ENCODE measurements at regions not wholly inside any gene's neighbourhood (a gene's known extent, or its start where the extent isn't known, plus 50 kb on each side); places are given as distances from the start of the nearest gene placed in this dataset.

DNA sequence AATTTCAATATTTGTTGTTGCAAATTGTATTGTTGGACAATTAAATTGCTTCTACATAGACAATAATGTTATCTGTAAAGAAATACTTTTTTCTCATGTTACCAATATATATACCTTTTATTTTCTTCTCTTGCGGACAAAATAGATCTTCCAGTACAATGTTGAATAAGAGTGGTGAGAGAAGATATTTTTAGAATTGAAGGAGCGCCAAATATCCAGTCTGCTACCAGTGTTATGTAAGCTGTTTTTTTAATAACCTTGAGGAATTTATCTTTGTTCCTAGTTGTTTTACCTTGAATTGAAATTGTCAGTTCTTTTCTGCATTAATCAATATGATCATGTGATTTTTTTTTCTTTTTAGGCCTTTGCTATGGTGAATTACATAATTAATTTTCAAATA lies 1702.5 kb upstream of the RAG2 start:
- H3K79me2 ChIP-seq (ENCODE audit: control insufficient read depth, insufficient read depth, low read length), result no peaks in the 10 kb centered on the region
- no TSS peak for BruUV-seq (replicated peaks)
- FAIRE-seq (no peak), ATAC-seq (no peak), DNase-seq (ENCODE audit: low read depth, low spot score) (no peak)
- H3K27ac ChIP-seq (ENCODE audit: control insufficient read depth, insufficient read depth), result no peak overlapping the region
- H2AFZ ChIP-seq (ENCODE audit: control insufficient read depth, low read depth, low read length), result no peak overlapping the region
- POLR2A ChIA-PET, result no interaction called here
- no peak overlapping the region for H3K4me3 ChIP-seq
- no peaks in the 10 kb centered on the region for H3K36me3 ChIP-seq (ENCODE audit: control insufficient read depth in 2 of 2, insufficient read depth in 2 of 2, low read length in 1 of 2)
- SMC1A ChIA-PET (ENCODE audit: uncharacterized antibody, unreplicated experiment), result interaction anchor here (0.7 kb wide), 1 partner anchor 24 kb away, joined by 3 read pairs; no protein-coding TSS in a partner anchor
- 30% methylated on average over 2 of the region's 2 CpGs for WGBS (ENCODE audit: insufficient coverage, insufficient replicate concordance, low lambda C conversion rate, missing lambda C conversion rate)
- H3K4me2 ChIP-seq (ENCODE audit: control insufficient read depth, insufficient read depth), result no peak overlapping the region
- in situ Hi-C loops (cut with MboI), result no loop called here
- RAD21 ChIA-PET (ENCODE audit: unreplicated experiment), result no interaction called here
- H4K20me1 ChIP-seq (ENCODE audit: control insufficient read depth, insufficient read depth), result no peaks in the 10 kb centered on the region
- CTCF ChIA-PET, result no interaction called here
- no peaks in the 10 kb centered on the region for H3K9me3 ChIP-seq (replicated peaks; ENCODE audit: control insufficient read depth, insufficient read depth, low read length)
- no peak overlapping the region for H3K9ac ChIP-seq (ENCODE audit: control insufficient read depth, insufficient read depth, low read length)
- H3K27me3 ChIP-seq (replicated peaks in 1 of 2; ENCODE audit: control insufficient read depth in 2 of 2, insufficient read depth in 2 of 2, low read length in 1 of 2), result no peaks in the 10 kb centered on the region
- intact Hi-C loops (cut with micrococcal nuclease; ENCODE audit: unreplicated experiment), result no loop called here
- TF ChIP-seq NFIC (IDR thresholded peaks at IDR 0.05; ENCODE audit: low read depth, low read length), result no peak
- no peak for TF ChIP-seq JUNB (IDR thresholded peaks at IDR 0.05)
- TF ChIP-seq, protein P1, sequence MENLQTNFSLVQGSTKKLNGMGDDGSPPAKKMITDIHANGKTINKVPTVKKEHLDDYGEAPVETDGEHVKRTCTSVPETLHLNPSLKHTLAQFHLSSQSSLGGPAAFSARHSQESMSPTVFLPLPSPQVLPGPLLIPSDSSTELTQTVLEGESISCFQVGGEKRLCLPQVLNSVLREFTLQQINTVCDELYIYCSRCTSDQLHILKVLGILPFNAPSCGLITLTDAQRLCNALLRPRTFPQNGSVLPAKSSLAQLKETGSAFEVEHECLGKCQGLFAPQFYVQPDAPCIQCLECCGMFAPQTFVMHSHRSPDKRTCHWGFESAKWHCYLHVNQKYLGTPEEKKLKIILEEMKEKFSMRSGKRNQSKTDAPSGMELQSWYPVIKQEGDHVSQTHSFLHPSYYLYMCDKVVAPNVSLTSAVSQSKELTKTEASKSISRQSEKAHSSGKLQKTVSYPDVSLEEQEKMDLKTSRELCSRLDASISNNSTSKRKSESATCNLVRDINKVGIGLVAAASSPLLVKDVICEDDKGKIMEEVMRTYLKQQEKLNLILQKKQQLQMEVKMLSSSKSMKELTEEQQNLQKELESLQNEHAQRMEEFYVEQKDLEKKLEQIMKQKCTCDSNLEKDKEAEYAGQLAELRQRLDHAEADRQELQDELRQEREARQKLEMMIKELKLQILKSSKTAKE (IDR thresholded peaks at IDR 0.05; ENCODE audit: low read depth, poor library complexity, severe bottlenecking), result no peak
- no peak for TF ChIP-seq NFYA (IDR thresholded peaks at IDR 0.05; ENCODE audit: borderline replicate concordance, low read depth, low read length)
- TF ChIP-seq, protein P2, sequence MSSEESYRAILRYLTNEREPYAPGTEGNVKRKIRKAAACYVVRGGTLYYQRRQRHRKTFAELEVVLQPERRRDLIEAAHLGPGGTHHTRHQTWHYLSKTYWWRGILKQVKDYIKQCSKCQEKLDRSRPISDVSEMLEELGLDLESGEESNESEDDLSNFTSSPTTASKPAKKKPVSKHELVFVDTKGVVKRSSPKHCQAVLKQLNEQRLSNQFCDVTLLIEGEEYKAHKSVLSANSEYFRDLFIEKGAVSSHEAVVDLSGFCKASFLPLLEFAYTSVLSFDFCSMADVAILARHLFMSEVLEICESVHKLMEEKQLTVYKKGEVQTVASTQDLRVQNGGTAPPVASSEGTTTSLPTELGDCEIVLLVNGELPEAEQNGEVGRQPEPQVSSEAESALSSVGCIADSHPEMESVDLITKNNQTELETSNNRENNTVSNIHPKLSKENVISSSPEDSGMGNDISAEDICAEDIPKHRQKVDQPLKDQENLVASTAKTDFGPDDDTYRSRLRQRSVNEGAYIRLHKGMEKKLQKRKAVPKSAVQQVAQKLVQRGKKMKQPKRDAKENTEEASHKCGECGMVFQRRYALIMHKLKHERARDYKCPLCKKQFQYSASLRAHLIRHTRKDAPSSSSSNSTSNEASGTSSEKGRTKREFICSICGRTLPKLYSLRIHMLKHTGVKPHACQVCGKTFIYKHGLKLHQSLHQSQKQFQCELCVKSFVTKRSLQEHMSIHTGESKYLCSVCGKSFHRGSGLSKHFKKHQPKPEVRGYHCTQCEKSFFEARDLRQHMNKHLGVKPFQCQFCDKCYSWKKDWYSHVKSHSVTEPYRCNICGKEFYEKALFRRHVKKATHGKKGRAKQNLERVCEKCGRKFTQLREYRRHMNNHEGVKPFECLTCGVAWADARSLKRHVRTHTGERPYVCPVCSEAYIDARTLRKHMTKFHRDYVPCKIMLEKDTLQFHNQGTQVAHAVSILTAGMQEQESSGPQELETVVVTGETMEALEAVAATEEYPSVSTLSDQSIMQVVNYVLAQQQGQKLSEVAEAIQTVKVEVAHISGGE (CRISPR knock-in tag; IDR thresholded peaks at IDR 0.05), result no peak
- TF ChIP-seq BACH1 (IDR thresholded peaks at IDR 0.05; ENCODE audit: borderline replicate concordance), result no peak
- TF ChIP-seq SP1 (IDR thresholded peaks at IDR 0.05; ENCODE audit: low read depth, low read length), result no peak
- TF ChIP-seq, protein P3, sequence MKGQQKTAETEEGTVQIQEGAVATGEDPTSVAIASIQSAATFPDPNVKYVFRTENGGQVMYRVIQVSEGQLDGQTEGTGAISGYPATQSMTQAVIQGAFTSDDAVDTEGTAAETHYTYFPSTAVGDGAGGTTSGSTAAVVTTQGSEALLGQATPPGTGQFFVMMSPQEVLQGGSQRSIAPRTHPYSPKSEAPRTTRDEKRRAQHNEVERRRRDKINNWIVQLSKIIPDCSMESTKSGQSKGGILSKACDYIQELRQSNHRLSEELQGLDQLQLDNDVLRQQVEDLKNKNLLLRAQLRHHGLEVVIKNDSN (IDR thresholded peaks at IDR 0.05; ENCODE audit: borderline replicate concordance, extremely low read length, insufficient read depth, low read depth, low read length), result no peak
- TF ChIP-seq HDGF (IDR thresholded peaks at IDR 0.05), result no peak
- TF ChIP-seq, protein P4, sequence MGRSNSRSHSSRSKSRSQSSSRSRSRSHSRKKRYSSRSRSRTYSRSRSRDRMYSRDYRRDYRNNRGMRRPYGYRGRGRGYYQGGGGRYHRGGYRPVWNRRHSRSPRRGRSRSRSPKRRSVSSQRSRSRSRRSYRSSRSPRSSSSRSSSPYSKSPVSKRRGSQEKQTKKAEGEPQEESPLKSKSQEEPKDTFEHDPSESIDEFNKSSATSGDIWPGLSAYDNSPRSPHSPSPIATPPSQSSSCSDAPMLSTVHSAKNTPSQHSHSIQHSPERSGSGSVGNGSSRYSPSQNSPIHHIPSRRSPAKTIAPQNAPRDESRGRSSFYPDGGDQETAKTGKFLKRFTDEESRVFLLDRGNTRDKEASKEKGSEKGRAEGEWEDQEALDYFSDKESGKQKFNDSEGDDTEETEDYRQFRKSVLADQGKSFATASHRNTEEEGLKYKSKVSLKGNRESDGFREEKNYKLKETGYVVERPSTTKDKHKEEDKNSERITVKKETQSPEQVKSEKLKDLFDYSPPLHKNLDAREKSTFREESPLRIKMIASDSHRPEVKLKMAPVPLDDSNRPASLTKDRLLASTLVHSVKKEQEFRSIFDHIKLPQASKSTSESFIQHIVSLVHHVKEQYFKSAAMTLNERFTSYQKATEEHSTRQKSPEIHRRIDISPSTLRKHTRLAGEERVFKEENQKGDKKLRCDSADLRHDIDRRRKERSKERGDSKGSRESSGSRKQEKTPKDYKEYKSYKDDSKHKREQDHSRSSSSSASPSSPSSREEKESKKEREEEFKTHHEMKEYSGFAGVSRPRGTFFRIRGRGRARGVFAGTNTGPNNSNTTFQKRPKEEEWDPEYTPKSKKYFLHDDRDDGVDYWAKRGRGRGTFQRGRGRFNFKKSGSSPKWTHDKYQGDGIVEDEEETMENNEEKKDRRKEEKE (IDR thresholded peaks at IDR 0.05), result no peak
- TF ChIP-seq, protein P5, sequence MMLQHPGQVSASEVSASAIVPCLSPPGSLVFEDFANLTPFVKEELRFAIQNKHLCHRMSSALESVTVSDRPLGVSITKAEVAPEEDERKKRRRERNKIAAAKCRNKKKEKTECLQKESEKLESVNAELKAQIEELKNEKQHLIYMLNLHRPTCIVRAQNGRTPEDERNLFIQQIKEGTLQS (IDR thresholded peaks at IDR 0.05; ENCODE audit: borderline replicate concordance, extremely low read depth, low read depth, low read length), result no peak
- TF ChIP-seq PAX5 (IDR thresholded peaks at IDR 0.05; ENCODE audit: borderline replicate concordance, low read depth, low read length), result no peak
- TF ChIP-seq NR2C1 (IDR thresholded peaks at IDR 0.05), result no peak
- TF ChIP-seq NBN (IDR thresholded peaks at IDR 0.05), result no peak
- TF ChIP-seq HDAC2 (IDR thresholded peaks at IDR 0.05), result no peak
- no peak for TF ChIP-seq ZNF207 (IDR thresholded peaks at IDR 0.05; ENCODE audit: borderline replicate concordance)
- no peaks in the 10 kb centered on the region for H3K4me1 ChIP-seq (ENCODE audit: control insufficient read depth, insufficient read depth, low read length)

Measured in GM12878 (cell line).